Neural crest cell (in vitro differentiated cells): ENCODE measurements at regions not wholly inside any gene's neighbourhood (a gene's known extent, or its start where the extent isn't known, plus 50 kb on each side); places are given as distances from the start of the nearest gene placed in this dataset.

Experiments used
- DNase-seq: peaks from one replicate; pipeline ENCODE4 v3.0.0; 2021; ENCODE audit warnings: low read depth, mixed read lengths, low spot score
- H3K27ac Mint-ChIP-seq: one replicate; pipeline ENCODE4 v1.8.0; 2021; ENCODE audit warnings: mild to moderate bottlenecking, mixed read lengths; ENCODE audit not compliant: unreplicated experiment
- H3K27me3 Mint-ChIP-seq: 2 replicates; pipeline ENCODE4 v1.8.0; 2021; ENCODE audit warnings: low read depth, mild to moderate bottlenecking, mixed read lengths
- H3K36me3 Mint-ChIP-seq: 2 replicates; pipeline ENCODE4 v1.8.0; 2021; ENCODE audit warnings: low read depth, mild to moderate bottlenecking, mixed read lengths
- H3K4me1 Mint-ChIP-seq: 2 replicates; pipeline ENCODE4 v1.8.0; 2021; ENCODE audit warnings: mixed read lengths
- H3K4me3 Mint-ChIP-seq: one replicate; pipeline ENCODE4 v1.8.0; 2021; ENCODE audit warnings: mild to moderate bottlenecking, mixed read lengths
- H3K9me3 Mint-ChIP-seq: 2 replicates; pipeline ENCODE4 v1.8.0; 2021; ENCODE audit warnings: mixed read lengths
- CTCF ChIP-seq: fragments of 200-600 bp; sonication (generic); conservative IDR thresholded peaks from 2 replicates; pipeline ENCODE4 v1.5.0; 2021; ENCODE audit warnings: antibody characterized with exemption, mild to moderate bottlenecking

GRCh38 chr9:121592265-121592664, 59.2 kb upstream of the DAB2IP start:
- Mint-ChIP-seq H3K4me3 (no peak overlapping the region), H3K27me3 (peaks cover 30% of the 10 kb centered on the region), H3K4me1 (peaks cover under 1% of the 10 kb centered on the region), H3K9me3 (peaks cover 2% of the 10 kb centered on the region), H3K36me3 (peaks cover under 1% of the 10 kb centered on the region), H3K27ac (no peak overlapping the region)
- TF ChIP-seq CTCF, result no peak
- DNase-seq, result no peak

GRCh38 chr9:121593066-121593465, 58.4 kb upstream of the DAB2IP start:
- Mint-ChIP-seq H3K4me3 (no peak overlapping the region), H3K27me3 (peaks cover 31% of the 10 kb centered on the region), H3K27ac (no peak overlapping the region), H3K9me3 (peaks cover 4% of the 10 kb centered on the region), H3K4me1 (peaks cover 8% of the 10 kb centered on the region), H3K36me3 (peaks cover 2% of the 10 kb centered on the region)
- no peak for TF ChIP-seq CTCF
- DNase-seq, result no peak

- no peak for TF ChIP-seq CTCF
- peaks cover 2% of the 10 kb centered on the region for H3K36me3 Mint-ChIP-seq
- H3K9me3 Mint-ChIP-seq, result peaks cover 4% of the 10 kb centered on the region
- H3K27ac Mint-ChIP-seq, result no peak overlapping the region
- peaks cover 20% of the 10 kb centered on the region for H3K4me1 Mint-ChIP-seq
- H3K27me3 Mint-ChIP-seq, result peaks cover 32% of the 10 kb centered on the region
- H3K4me3 Mint-ChIP-seq, result no peak overlapping the region
- DNase-seq, result no peak
These were observed 54.9 kb upstream of the DAB2IP start for GRCh38 chr9:121596515-121596914.

- Mint-ChIP-seq H3K27ac (no peak overlapping the region), H3K9me3 (peaks cover 4% of the 10 kb centered on the region), H3K4me3 (peak overlapping the region; percentile 56), H3K27me3 (peaks cover 36% of the 10 kb centered on the region), H3K36me3 (peaks cover 2% of the 10 kb centered on the region), H3K4me1 (peaks cover 20% of the 10 kb centered on the region)
- DNase-seq, result no peak
- TF ChIP-seq CTCF, result no peak
These were observed 53.7 kb upstream of the DAB2IP start for GRCh38 chr9:121597698-121598166.

GRCh38 chr9:121598167-121598964, 53.1 kb upstream of the DAB2IP start:
- H3K4me1 Mint-ChIP-seq, result peaks cover 20% of the 10 kb centered on the region
- H3K27me3 Mint-ChIP-seq, result peaks cover 36% of the 10 kb centered on the region
- peak overlapping the region; percentile 84 for H3K4me3 Mint-ChIP-seq
- H3K9me3 Mint-ChIP-seq, result peaks cover 4% of the 10 kb centered on the region
- peak; percentile 67 for TF ChIP-seq CTCF
- H3K36me3 Mint-ChIP-seq, result peaks cover 2% of the 10 kb centered on the region
- peak; percentile 60 for DNase-seq
- H3K27ac Mint-ChIP-seq, result no peak overlapping the region
